Caki2 (cell line): ENCODE measurements at regions not wholly inside any gene's neighbourhood (a gene's known extent, or its start where the extent isn't known, plus 50 kb on each side); places are given as distances from the start of the nearest gene placed in this dataset.
A peak's percentile ranks its signal among the peaks of the same experiment; 100 is the strongest.

Experiments
- DNase-seq: peaks from one replicate; pipeline ENCODE4 v3.0.0-alpha.2; 2015; ENCODE audit warnings: low read depth
- in situ Hi-C: cut with HindIII; loops from 2 replicates; pipeline ENCODE4 v1.10.0; 2016; ENCODE audit warnings: low sequenced_read_pairs, low pct_unique_long_range_greater_than_20kb, mixed read lengths

- no peak for DNase-seq
- in situ Hi-C loops, result no loop called here
Measured at GRCh38 chrX:45794323-45794994, 593.8 kb upstream of the DIPK2B start.

- no peak for DNase-seq
- in situ Hi-C loops, result no loop called here
Measured at GRCh38 chrX:45788941-45789348, 588.3 kb upstream of the DIPK2B start.

- in situ Hi-C loops, result no loop called here
- no peak for DNase-seq
Measured at GRCh38 chrX:45788315-45788714, 587.6 kb upstream of the DIPK2B start.

- in situ Hi-C loops, result no loop called here
- DNase-seq, result no peak
Measured at GRCh38 chrX:45784590-45784989, 583.9 kb upstream of the DIPK2B start.

- in situ Hi-C loops, result no loop called here
Measured at GRCh38 chrX:45783002-45783401, 582.3 kb upstream of the DIPK2B start.

GRCh38 chrX:45781901-45782553 is 581.4 kb upstream of the DIPK2B start:
- DNase-seq, result peak; percentile 49
- in situ Hi-C loops, result no loop called here

More at GRCh38 chrX:45783002-45783401, 582.3 kb upstream of the DIPK2B start:
- DNase-seq, result no peak

- in situ Hi-C loops, result no loop called here
- DNase-seq, result no peak
Measured at GRCh38 chrX:45778616-45779015, 577.9 kb upstream of the DIPK2B start.

- no peak for DNase-seq
- in situ Hi-C loops, result no loop called here
Measured at GRCh38 chrX:45777366-45777765, 576.7 kb upstream of the DIPK2B start.

- in situ Hi-C loops, result no loop called here
- DNase-seq, result no peak
Measured at GRCh38 chrX:45775468-45775867, 574.8 kb upstream of the DIPK2B start.

GRCh38 chrX:45774961-45775360 is 574.3 kb upstream of the DIPK2B start:
- peak; percentile 53 for DNase-seq
- in situ Hi-C loops, result no loop called here

GRCh38 chrX:45773572-45773971 is 572.9 kb upstream of the DIPK2B start:
- in situ Hi-C loops, result no loop called here
- no peak for DNase-seq

- in situ Hi-C loops, result no loop called here
- no peak for DNase-seq
Measured at GRCh38 chrX:45771560-45772340, 571.1 kb upstream of the DIPK2B start.

- in situ Hi-C loops, result no loop called here
- DNase-seq, result peak; percentile 73
Measured at GRCh38 chrX:45771114-45771513, 570.4 kb upstream of the DIPK2B start.

- peak; percentile 87 for DNase-seq
- in situ Hi-C loops, result no loop called here
Measured at GRCh38 chrX:45769761-45770582, 569.3 kb upstream of the DIPK2B start.

GRCh38 chrX:45768666-45769236 is 568.1 kb upstream of the DIPK2B start:
- in situ Hi-C loops, result no loop called here
- no peak for DNase-seq

- in situ Hi-C loops, result no loop called here
- no peak for DNase-seq
Measured at GRCh38 chrX:45766981-45767501, 566.4 kb upstream of the DIPK2B start.

GRCh38 chrX:45765767-45766166 is 565.1 kb upstream of the DIPK2B start:
- no peak for DNase-seq
- in situ Hi-C loops, result no loop called here

- in situ Hi-C loops, result no loop called here
- DNase-seq, result no peak
Measured at GRCh38 chrX:45765281-45765680, 564.6 kb upstream of the DIPK2B start.
